Gastroesophageal sphincter (tissue), 4 donors: ENCODE measurements at regions not wholly inside any gene's neighbourhood (a gene's known extent, or its start where the extent isn't known, plus 50 kb on each side); places are given as distances from the start of the nearest gene placed in this dataset.

Experiments
- ATAC-seq: fragments of 150-250 bp; one replicate; pipeline ENCODE4 v1.9.1; 2016; ENCODE audit warnings: mild to moderate bottlenecking, moderate library complexity
- H3K27ac ChIP-seq, 4 donors: fragments of 200-600 bp; sonication (generic) in 3 of 4; 1 replicate in 3 of 4; 2 replicates in 1 of 4; pipeline ENCODE4 v1.5.1; 2016 to 2019
- H3K27me3 ChIP-seq: fragments of 200-600 bp; sonication (generic); one replicate; pipeline ENCODE4 v1.5.1; 2019
- H3K36me3 ChIP-seq, 2 donors: fragments of 200-600 bp; sonication (generic); one replicate each; pipeline ENCODE4 v1.5.1; 2019; ENCODE audit warnings: control low read depth in 1 of 2
- H3K4me1 ChIP-seq, 3 donors: fragments of 200-600 bp; sonication (generic); 1 replicate in 2 of 3; 2 replicates in 1 of 3; pipeline ENCODE4 v1.5.1; 2016 to 2019; ENCODE audit warnings: control low read depth in 2 of 3
- H3K4me3 ChIP-seq, 2 donors: fragments of 200-600 bp; sonication (generic); one replicate each; pipeline ENCODE4 v1.5.1; 2019; ENCODE audit warnings: mild to moderate bottlenecking in 1 of 2, moderate library complexity in 1 of 2
- H3K9me3 ChIP-seq, 3 donors: fragments of 200-600 bp; sonication (generic); one replicate each; pipeline ENCODE4 v1.5.1; 2017 to 2019; ENCODE audit warnings: control low read depth in 2 of 3
- EP300 ChIP-seq: sonication (generic); formaldehyde crosslinking; IDR thresholded peaks from one replicate; pipeline ENCODE4 v1.6.1; 2017; ENCODE audit warnings: antibody characterized with exemption, mild to moderate bottlenecking
- POLR2A ChIP-seq, 2 donors: fragments of 450-650 bp; IDR thresholded peaks; one replicate each; pipeline ENCODE4 v1.6.1; 2017; ENCODE audit warnings: antibody characterized with exemption in 2 of 2, mild to moderate bottlenecking in 2 of 2, moderate library complexity in 1 of 2
- POLR2AphosphoS5 ChIP-seq: sonication (generic); formaldehyde crosslinking; IDR thresholded peaks from one replicate; pipeline ENCODE4 v1.6.1; 2017; ENCODE audit warnings: antibody characterized with exemption
- WGBS, 2 donors: methylation state at CpG; one replicate each; pipeline ENCODE4 v1.1.5; 2018; ENCODE audit warnings: low coverage in 1 of 2; 5-methylcytosine and 5-hydroxymethylcytosine counted together
- TF ChIP-seq, protein P1 (sequence below), 4 experiments: fragments of 200-600 bp in 2 of 4; fragments of 450-650 bp in 2 of 4; sonication (generic) in 1 of 4; IDR thresholded peaks; one replicate each; pipeline ENCODE4 v1.5.1; 2017 to 2019; ENCODE audit warnings: antibody characterized with exemption in 4 of 4, mild to moderate bottlenecking in 2 of 4, moderate library complexity in 2 of 4

DNA sequence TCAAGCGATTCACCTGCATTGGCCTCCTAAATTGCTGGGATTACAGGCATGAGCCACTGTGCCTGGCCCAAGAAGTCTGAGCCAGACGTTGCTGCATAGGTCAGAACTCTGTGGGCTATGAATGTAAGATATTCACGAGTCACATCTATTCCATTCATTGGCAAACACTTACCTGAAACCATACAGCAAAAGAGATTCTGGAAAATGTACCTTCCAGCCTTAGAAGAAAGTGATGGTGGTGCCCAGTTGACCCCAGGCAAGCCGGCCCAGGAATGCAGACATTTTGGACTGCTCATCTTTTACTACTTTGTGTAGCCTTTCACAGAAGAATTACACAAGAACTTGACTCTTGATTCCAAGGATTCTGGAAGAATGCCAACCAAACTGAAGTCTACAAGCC, 135.6 kb upstream of the N4BP1 start:
- Histone ChIP-seq H3K27ac (no peak overlapping the region), H3K4me3 (no peak overlapping the region), H3K4me1 (no peaks in the 10 kb centered on the region), H3K36me3 (no peaks in the 10 kb centered on the region), H3K9me3 (peaks cover 0 to 20% (median 0%) of the 10 kb centered on the region in 3 donors), H3K27me3 (no peaks in the 10 kb centered on the region)
- TF ChIP-seq POLR2A (IDR thresholded peaks at IDR 0.05): no peak
- TF ChIP-seq EP300: no peak
- no peak for TF ChIP-seq POLR2AphosphoS5
- TF ChIP-seq, protein P1, sequence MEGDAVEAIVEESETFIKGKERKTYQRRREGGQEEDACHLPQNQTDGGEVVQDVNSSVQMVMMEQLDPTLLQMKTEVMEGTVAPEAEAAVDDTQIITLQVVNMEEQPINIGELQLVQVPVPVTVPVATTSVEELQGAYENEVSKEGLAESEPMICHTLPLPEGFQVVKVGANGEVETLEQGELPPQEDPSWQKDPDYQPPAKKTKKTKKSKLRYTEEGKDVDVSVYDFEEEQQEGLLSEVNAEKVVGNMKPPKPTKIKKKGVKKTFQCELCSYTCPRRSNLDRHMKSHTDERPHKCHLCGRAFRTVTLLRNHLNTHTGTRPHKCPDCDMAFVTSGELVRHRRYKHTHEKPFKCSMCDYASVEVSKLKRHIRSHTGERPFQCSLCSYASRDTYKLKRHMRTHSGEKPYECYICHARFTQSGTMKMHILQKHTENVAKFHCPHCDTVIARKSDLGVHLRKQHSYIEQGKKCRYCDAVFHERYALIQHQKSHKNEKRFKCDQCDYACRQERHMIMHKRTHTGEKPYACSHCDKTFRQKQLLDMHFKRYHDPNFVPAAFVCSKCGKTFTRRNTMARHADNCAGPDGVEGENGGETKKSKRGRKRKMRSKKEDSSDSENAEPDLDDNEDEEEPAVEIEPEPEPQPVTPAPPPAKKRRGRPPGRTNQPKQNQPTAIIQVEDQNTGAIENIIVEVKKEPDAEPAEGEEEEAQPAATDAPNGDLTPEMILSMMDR (IDR thresholded peaks at IDR 0.05): no peak
- WGBS, 2 donors: 100% methylated on average over 1 of the region's 4 CpGs; no CpG with 5 or more reads in 1 of the 2 donors
- ATAC-seq: no peak

DNA sequence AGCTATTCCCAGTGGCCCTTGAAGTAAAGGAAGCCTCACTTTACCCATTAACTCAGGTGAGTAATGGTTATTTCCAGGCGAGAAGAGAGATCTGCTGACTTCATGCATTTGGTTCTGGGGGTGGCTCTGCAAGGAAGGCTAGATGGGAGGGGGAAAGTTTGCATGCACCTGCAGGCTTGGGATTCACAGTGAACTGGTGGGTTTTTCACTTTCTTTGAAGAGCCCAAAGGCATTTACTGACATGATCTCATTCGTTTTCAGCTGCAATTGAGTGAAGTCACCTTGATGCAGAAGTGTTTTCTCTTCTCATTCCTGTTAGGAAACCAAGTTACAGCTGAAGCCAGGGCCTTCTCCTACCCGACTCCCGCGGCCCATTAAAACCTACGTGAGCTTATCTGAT, 131.0 kb upstream of the N4BP1 start:
- Histone ChIP-seq H3K4me3 (no peak overlapping the region), H3K4me1 (no peaks in the 10 kb centered on the region), H3K27me3 (no peaks in the 10 kb centered on the region), H3K9me3 (peaks cover 0 to 20% (median 0%) of the 10 kb centered on the region in 3 donors), H3K36me3 (no peaks in the 10 kb centered on the region), H3K27ac (no peak overlapping the region)
- ATAC-seq: no peak
- WGBS, 2 donors: 60 to 71% methylated on average over 5 to 6 of the region's 6 CpGs
- TF ChIP-seq POLR2AphosphoS5 (no peak), POLR2A (IDR thresholded peaks at IDR 0.05) (no peak), EP300 (no peak)
- TF ChIP-seq, protein P1 (IDR thresholded peaks at IDR 0.05): no peak

DNA sequence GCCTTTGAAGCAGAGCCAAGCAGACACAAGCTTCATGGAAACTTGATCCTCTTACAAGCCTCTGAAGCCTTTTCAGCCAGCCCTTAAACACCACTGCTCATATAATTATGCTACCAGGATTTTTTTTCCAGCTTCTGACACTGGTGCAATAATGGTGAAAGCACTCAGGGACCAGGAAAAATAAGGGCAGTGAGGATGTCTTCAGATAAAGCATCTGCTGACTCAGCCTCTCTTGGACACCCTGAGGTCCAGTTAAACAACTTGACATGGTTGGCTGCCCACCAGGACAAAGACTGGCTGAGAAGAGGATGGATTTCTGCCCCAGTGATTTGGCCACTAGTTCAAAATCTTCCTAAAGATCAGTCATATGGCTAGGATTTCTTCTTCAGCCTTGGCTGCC, 124.2 kb upstream of the N4BP1 start:
- Histone ChIP-seq H3K4me1 (no peaks in the 10 kb centered on the region), H3K4me3 (no peak overlapping the region), H3K27me3 (no peaks in the 10 kb centered on the region), H3K27ac (no peak overlapping the region), H3K9me3 (no peaks in the 10 kb centered on the region), H3K36me3 (no peaks in the 10 kb centered on the region)
- TF ChIP-seq, protein P1 (IDR thresholded peaks at IDR 0.05): no peak
- TF ChIP-seq POLR2A (IDR thresholded peaks at IDR 0.05): no peak
- no peak for TF ChIP-seq POLR2AphosphoS5
- no peak for TF ChIP-seq EP300
- no peak for ATAC-seq

DNA sequence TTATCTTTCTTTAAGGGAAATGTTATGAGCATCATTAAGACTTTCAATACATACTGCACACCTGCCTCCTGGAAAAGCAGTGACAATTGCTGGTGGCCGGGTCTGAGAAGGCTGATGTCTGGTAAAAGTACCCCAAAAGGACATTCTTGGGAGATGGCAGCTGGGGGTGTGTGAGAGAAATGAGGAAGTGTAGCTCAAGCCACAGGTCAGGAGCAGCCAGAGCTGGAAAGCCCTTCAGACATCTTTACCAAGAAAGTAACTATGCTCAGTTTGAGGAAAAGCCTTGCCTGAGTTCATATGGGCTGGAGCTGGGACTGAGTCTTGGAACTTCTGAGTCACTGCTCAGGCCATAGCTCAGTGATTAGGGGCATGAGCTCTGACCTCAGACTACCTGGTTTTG, 94.7 kb upstream of the N4BP1 start:
- Histone ChIP-seq H3K4me3 (no peak overlapping the region), H3K27me3 (no peaks in the 10 kb centered on the region), H3K27ac (no peak overlapping the region), H3K4me1 (no peaks in the 10 kb centered on the region), H3K36me3 (no peaks in the 10 kb centered on the region), H3K9me3 (peaks cover 0 to 24% (median 0%) of the 10 kb centered on the region in 3 donors)
- TF ChIP-seq POLR2A (IDR thresholded peaks at IDR 0.05): no peak
- no peak for TF ChIP-seq POLR2AphosphoS5
- no peak for TF ChIP-seq EP300
- TF ChIP-seq, protein P1 (IDR thresholded peaks at IDR 0.05): no peak
- no peak for ATAC-seq
- 100% methylated on average over 1 of the region's 1 CpG; no CpG with 5 or more reads in 1 of the 2 donors for WGBS, 2 donors

DNA sequence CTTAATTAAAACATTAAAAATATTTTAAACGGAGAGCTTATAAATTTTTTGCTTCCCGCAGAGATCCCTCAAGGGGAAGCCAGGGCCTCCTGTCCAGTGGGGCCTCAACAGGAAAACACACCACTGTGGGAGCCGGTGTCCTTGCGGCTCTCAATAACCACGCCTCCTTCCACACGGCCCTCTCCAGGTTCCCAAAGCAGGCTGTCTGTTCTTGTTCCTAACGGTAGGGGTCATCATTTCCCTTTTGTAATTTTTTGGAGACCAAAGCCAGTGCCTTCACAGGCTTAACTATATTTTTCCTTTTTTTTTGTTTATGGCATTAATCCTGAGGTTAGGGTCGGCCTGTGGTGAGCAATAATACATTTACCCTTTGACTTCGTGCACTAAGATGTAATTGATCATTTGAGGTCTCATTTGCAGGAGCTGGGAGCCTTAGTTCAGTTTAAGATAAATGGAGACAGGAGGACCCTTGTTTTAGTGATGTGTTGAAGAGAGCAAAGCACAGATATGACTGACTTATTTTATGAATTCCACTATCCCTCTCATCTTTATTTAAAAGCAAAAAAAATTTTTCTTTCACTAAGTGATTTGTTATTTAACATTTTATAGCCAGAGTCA, 77.5 kb upstream of the N4BP1 start:
- TF ChIP-seq POLR2AphosphoS5: no peak
- TF ChIP-seq, protein P1 (IDR thresholded peaks at IDR 0.05): peak; percentile 39 to 76 (median 58)
- Histone ChIP-seq H3K27me3 (peaks cover 18% of the 10 kb centered on the region), H3K9me3 (no peaks in the 10 kb centered on the region), H3K4me3 (no peak overlapping the region), H3K4me1 (peaks cover 0 to 9% (median 0%) of the 10 kb centered on the region in 3 donors), H3K36me3 (no peaks in the 10 kb centered on the region), H3K27ac (no peak overlapping the region)
- WGBS, 2 donors: 4 to 10% methylated on average over 4 to 9 of the region's 9 CpGs
- ATAC-seq: peak; percentile 60
